Liver (tissue), 8 donors: ENCODE measurements at regions not wholly inside any gene's neighbourhood (a gene's known extent, or its start where the extent isn't known, plus 50 kb on each side); places are given as distances from the start of the nearest gene placed in this dataset.

Experiments used
- DNase-seq: peaks from one replicate; pipeline ENCODE4 v3.0.0-alpha.2; 2017; ENCODE audit warnings: low spot score
- H3K27ac ChIP-seq, 2 donors: one replicate each; pipeline ENCODE4 v1.7.0; 2013; ENCODE audit warnings: inconsistent platforms in 2 of 2, low read length in 2 of 2, control low read depth in 1 of 2, low read depth in 1 of 2, mild to moderate bottlenecking in 1 of 2
- H3K27me3 ChIP-seq, 4 donors: one replicate each; pipeline versions ENCODE4 v1.6.1 to v1.7.0; 2013; ENCODE audit warnings: low read length in 3 of 4, inconsistent platforms in 1 of 4, mild to moderate bottlenecking in 1 of 4, moderate library complexity in 1 of 4; ENCODE audit not compliant: control insufficient read depth in 4 of 4, insufficient read depth in 4 of 4
- H3K36me3 ChIP-seq, 4 donors: one replicate each; pipeline versions ENCODE4 v1.6.1 to v1.7.0; 2013; ENCODE audit warnings: low read length in 3 of 4, mild to moderate bottlenecking in 3 of 4, low read depth in 1 of 4, moderate library complexity in 1 of 4; ENCODE audit not compliant: control insufficient read depth in 4 of 4, insufficient read depth in 3 of 4
- H3K4me1 ChIP-seq, 4 donors: one replicate each; pipeline versions ENCODE4 v1.6.1 to v1.7.0; 2013; ENCODE audit warnings: low read length in 3 of 4, mild to moderate bottlenecking in 3 of 4, moderate library complexity in 1 of 4; ENCODE audit not compliant: control insufficient read depth in 4 of 4, insufficient read depth in 4 of 4
- H3K4me3 ChIP-seq, 3 donors: one replicate each; pipeline versions ENCODE4 v1.6.1 to v1.7.0; 2013; ENCODE audit warnings: low read length in 3 of 3, control low read depth in 1 of 3, low read depth in 1 of 3, mild to moderate bottlenecking in 1 of 3
- H3K9ac ChIP-seq, 2 donors: one replicate each; pipeline ENCODE4 v1.7.0; 2013; ENCODE audit warnings: low read length in 2 of 2, mild to moderate bottlenecking in 2 of 2, moderate library complexity in 2 of 2, control low read depth in 1 of 2, low read depth in 1 of 2
- H3K9me3 ChIP-seq, 4 donors: one replicate each; pipeline versions ENCODE4 v1.6.1 to v1.7.0; 2013; ENCODE audit warnings: low read length in 3 of 4; ENCODE audit not compliant: control insufficient read depth in 4 of 4
- EGR1 ChIP-seq, 2 donors: IDR thresholded peaks; 2 replicates each; pipeline ENCODE4 v1.6.1; 2016 to 2018; ENCODE audit warnings: antibody characterized with exemption in 2 of 2, low read depth in 2 of 2
- FOXA1 ChIP-seq: IDR thresholded peaks from 2 replicates; pipeline ENCODE4 v1.6.1; 2016; ENCODE audit warnings: antibody characterized with exemption
- FOXA2 ChIP-seq: IDR thresholded peaks from 2 replicates; pipeline ENCODE4 v1.6.1; 2016; ENCODE audit warnings: antibody characterized with exemption
- GABPA ChIP-seq, 2 donors: IDR thresholded peaks in 1 of 2; conservative IDR thresholded peaks in 1 of 2; 2 replicates each; pipeline ENCODE4 v1.6.1; 2016; ENCODE audit warnings: antibody characterized with exemption in 2 of 2, mild to moderate bottlenecking in 1 of 2, moderate library complexity in 1 of 2
- HNF4A ChIP-seq, 2 donors: conservative IDR thresholded peaks; 2 replicates each; pipeline ENCODE4 v1.6.1; 2016; ENCODE audit warnings: antibody characterized with exemption in 2 of 2, mild to moderate bottlenecking in 2 of 2
- JUND ChIP-seq, 2 donors: IDR thresholded peaks; 2 replicates each; pipeline ENCODE4 v1.6.1; 2016; ENCODE audit warnings: antibody characterized with exemption in 2 of 2
- NR2F2 ChIP-seq: IDR thresholded peaks from 2 replicates; pipeline ENCODE4 v1.6.1; 2016; ENCODE audit warnings: antibody characterized with exemption
- RAD21 ChIP-seq, 2 donors: IDR thresholded peaks; 2 replicates each; pipeline ENCODE4 v1.6.1; 2016; ENCODE audit warnings: antibody characterized with exemption in 2 of 2, mild to moderate bottlenecking in 2 of 2
- RXRA ChIP-seq, 2 donors: IDR thresholded peaks; 2 replicates each; pipeline ENCODE4 v1.6.1; 2017 to 2018; ENCODE audit warnings: antibody characterized with exemption in 2 of 2, mild to moderate bottlenecking in 1 of 2
- SP1 ChIP-seq: IDR thresholded peaks from 2 replicates; pipeline ENCODE4 v1.6.1; 2018; ENCODE audit warnings: antibody characterized with exemption, mild to moderate bottlenecking
- TAF1 ChIP-seq: conservative IDR thresholded peaks from 2 replicates; pipeline ENCODE4 v1.6.1; 2016; ENCODE audit warnings: antibody characterized with exemption, mild to moderate bottlenecking
- YY1 ChIP-seq: IDR thresholded peaks from 2 replicates; pipeline ENCODE4 v1.6.1; 2016; ENCODE audit warnings: antibody characterized with exemption, mild to moderate bottlenecking
- WGBS: extraction: QIAGEN DNeasy Blood & Tissue Kit; methylation state at CpG from one replicate; pipeline ENCODE4 v1.1.7; 2013; 5-methylcytosine and 5-hydroxymethylcytosine counted together
- TF ChIP-seq, protein P1 (sequence below): fragments of 150-350 bp; IDR thresholded peaks from 2 replicates; pipeline ENCODE4 v1.5.1; 2017; ENCODE audit warnings: improper control_type of control experiment, low read depth, low read length; ENCODE audit not compliant: missing input control
- TF ChIP-seq, protein P2 (sequence below): IDR thresholded peaks from 2 replicates; pipeline ENCODE4 v1.6.1; 2016; ENCODE audit warnings: antibody characterized with exemption
- TF ChIP-seq, protein P3 (sequence below): IDR thresholded peaks from 2 replicates; pipeline ENCODE4 v1.6.1; 2016; ENCODE audit warnings: antibody characterized with exemption
- TF ChIP-seq, protein P4 (sequence below): IDR thresholded peaks from 2 replicates; pipeline ENCODE4 v1.6.1; 2016; ENCODE audit warnings: antibody characterized with exemption, mild to moderate bottlenecking
- donor health status: healthy.
- donor health status: healthy.
- donor health status: healthy.
- donor health status: healthy.
- donor health status: healthy.

DNA sequence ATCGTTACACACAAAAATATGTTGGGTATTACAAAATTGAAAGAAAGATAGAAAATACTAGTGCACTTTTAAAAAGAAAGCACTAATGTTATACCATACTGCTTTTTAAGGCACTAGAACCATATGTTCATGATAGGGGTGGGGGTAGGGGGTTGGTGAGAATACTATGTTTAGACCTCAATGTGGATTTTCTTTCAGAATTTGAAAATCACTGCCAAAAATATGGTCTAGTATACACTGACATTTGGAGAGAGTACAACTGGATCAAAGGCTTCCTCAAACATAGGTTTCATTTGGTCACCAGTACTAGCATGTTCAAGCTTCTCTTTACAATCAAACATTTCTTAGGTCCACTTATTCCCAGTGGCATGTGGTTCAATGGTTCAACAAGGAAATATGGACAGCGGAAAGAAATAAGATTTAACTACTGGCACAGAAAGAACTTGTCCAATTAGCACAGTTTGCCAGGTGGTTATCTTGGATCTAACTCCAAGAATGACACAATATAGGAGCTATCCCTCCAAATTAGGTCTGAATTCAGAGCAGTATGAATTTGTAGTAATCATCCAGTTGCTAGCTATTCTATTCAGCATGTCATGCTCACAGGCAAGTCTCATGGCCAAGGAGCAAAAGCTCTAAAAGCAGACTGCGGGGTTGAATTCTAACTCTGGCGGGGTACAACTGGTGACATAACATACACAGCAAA lies 139.3 kb downstream of the SLC24A2 start:
- H3K27me3 ChIP-seq = peaks cover 0 to under 1% (median 0%) of the 10 kb centered on the region in 4 donors
- no peak for DNase-seq
- no peaks in the 10 kb centered on the region for H3K9me3 ChIP-seq
- H3K9ac ChIP-seq = no peak overlapping the region
- no peak overlapping the region for H3K27ac ChIP-seq
- 70% methylated on average over 4 of the region's 4 CpGs for WGBS
- no peak overlapping the region for H3K4me3 ChIP-seq
- no peaks in the 10 kb centered on the region for H3K4me1 ChIP-seq
- TF ChIP-seq GABPA (IDR thresholded peaks at IDR 0.05 in 1 of 2, conservative IDR thresholded peaks at IDR 0.05 in 1 of 2) (no peak), TAF1 (no peak), FOXA1 (no peak), EGR1 (IDR thresholded peaks at IDR 0.05; ENCODE audit: low read depth in 2 of 2) (no peak)
- TF ChIP-seq, protein P1, sequence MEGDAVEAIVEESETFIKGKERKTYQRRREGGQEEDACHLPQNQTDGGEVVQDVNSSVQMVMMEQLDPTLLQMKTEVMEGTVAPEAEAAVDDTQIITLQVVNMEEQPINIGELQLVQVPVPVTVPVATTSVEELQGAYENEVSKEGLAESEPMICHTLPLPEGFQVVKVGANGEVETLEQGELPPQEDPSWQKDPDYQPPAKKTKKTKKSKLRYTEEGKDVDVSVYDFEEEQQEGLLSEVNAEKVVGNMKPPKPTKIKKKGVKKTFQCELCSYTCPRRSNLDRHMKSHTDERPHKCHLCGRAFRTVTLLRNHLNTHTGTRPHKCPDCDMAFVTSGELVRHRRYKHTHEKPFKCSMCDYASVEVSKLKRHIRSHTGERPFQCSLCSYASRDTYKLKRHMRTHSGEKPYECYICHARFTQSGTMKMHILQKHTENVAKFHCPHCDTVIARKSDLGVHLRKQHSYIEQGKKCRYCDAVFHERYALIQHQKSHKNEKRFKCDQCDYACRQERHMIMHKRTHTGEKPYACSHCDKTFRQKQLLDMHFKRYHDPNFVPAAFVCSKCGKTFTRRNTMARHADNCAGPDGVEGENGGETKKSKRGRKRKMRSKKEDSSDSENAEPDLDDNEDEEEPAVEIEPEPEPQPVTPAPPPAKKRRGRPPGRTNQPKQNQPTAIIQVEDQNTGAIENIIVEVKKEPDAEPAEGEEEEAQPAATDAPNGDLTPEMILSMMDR = no peak
- TF ChIP-seq, protein P2, sequence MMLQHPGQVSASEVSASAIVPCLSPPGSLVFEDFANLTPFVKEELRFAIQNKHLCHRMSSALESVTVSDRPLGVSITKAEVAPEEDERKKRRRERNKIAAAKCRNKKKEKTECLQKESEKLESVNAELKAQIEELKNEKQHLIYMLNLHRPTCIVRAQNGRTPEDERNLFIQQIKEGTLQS = no peak
- TF ChIP-seq, protein P3, sequence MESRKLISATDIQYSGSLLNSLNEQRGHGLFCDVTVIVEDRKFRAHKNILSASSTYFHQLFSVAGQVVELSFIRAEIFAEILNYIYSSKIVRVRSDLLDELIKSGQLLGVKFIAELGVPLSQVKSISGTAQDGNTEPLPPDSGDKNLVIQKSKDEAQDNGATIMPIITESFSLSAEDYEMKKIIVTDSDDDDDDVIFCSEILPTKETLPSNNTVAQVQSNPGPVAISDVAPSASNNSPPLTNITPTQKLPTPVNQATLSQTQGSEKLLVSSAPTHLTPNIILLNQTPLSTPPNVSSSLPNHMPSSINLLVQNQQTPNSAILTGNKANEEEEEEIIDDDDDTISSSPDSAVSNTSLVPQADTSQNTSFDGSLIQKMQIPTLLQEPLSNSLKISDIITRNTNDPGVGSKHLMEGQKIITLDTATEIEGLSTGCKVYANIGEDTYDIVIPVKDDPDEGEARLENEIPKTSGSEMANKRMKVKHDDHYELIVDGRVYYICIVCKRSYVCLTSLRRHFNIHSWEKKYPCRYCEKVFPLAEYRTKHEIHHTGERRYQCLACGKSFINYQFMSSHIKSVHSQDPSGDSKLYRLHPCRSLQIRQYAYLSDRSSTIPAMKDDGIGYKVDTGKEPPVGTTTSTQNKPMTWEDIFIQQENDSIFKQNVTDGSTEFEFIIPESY = no peak
- no peaks in the 10 kb centered on the region for H3K36me3 ChIP-seq

DNA sequence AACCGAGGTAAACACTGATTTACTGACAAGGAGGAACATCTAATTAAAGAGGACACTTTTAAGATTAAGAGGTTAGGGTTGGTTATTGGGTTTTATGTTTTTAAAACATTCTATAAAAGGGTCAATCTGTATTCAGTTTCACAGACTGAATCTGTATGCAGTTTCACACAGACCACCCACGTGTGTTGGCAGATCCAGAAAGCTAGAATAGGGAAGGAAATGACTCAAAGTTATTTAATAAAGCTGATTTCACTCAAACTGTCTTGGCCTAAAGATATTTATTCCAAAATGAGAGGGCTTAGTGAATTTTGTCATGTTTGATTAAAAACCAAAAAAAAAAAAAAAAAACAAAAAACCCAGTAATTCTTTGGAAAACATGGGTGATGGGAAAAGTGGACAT lies 140.2 kb downstream of the SLC24A2 start:
- Histone ChIP-seq H3K4me1 (no peaks in the 10 kb centered on the region), H3K9me3 (no peaks in the 10 kb centered on the region), H3K4me3 (no peak overlapping the region), H3K27me3 (no peaks in the 10 kb centered on the region), H3K9ac (no peak overlapping the region), H3K36me3 (no peaks in the 10 kb centered on the region), H3K27ac (no peak overlapping the region)
- DNase-seq = no peak
- TF ChIP-seq JUND (IDR thresholded peaks at IDR 0.05) = no peak
- no peak for TF ChIP-seq RAD21 (IDR thresholded peaks at IDR 0.05)
- no peak for TF ChIP-seq SP1
- TF ChIP-seq HNF4A (conservative IDR thresholded peaks at IDR 0.05) = no peak
- TF ChIP-seq, protein P4, sequence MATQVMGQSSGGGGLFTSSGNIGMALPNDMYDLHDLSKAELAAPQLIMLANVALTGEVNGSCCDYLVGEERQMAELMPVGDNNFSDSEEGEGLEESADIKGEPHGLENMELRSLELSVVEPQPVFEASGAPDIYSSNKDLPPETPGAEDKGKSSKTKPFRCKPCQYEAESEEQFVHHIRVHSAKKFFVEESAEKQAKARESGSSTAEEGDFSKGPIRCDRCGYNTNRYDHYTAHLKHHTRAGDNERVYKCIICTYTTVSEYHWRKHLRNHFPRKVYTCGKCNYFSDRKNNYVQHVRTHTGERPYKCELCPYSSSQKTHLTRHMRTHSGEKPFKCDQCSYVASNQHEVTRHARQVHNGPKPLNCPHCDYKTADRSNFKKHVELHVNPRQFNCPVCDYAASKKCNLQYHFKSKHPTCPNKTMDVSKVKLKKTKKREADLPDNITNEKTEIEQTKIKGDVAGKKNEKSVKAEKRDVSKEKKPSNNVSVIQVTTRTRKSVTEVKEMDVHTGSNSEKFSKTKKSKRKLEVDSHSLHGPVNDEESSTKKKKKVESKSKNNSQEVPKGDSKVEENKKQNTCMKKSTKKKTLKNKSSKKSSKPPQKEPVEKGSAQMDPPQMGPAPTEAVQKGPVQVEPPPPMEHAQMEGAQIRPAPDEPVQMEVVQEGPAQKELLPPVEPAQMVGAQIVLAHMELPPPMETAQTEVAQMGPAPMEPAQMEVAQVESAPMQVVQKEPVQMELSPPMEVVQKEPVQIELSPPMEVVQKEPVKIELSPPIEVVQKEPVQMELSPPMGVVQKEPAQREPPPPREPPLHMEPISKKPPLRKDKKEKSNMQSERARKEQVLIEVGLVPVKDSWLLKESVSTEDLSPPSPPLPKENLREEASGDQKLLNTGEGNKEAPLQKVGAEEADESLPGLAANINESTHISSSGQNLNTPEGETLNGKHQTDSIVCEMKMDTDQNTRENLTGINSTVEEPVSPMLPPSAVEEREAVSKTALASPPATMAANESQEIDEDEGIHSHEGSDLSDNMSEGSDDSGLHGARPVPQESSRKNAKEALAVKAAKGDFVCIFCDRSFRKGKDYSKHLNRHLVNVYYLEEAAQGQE = no peak
- no peak for TF ChIP-seq FOXA2
- no peak for TF ChIP-seq GABPA (IDR thresholded peaks at IDR 0.05 in 1 of 2, conservative IDR thresholded peaks at IDR 0.05 in 1 of 2)
- no peak for TF ChIP-seq RXRA (IDR thresholded peaks at IDR 0.05)
- no peak for TF ChIP-seq YY1
- TF ChIP-seq EGR1 (IDR thresholded peaks at IDR 0.05; ENCODE audit: low read depth in 2 of 2) = no peak
- TF ChIP-seq TAF1 = no peak
- TF ChIP-seq NR2F2 = no peak
- TF ChIP-seq, protein P2 = no peak
- TF ChIP-seq, protein P1 = no peak
- 42% methylated on average over 2 of the region's 2 CpGs for WGBS
